ENCODE measurements at regions not wholly inside any gene's neighbourhood (a gene's known extent, or its start where the extent isn't known, plus 50 kb on each side); places are given as distances from the start of the nearest gene placed in this dataset.
"Not testable (repeated sequence)": the region's sequence is repeated elsewhere in the genome, so short reads cannot be mapped to it uniquely, and the experiment has no call there.

- H3K4me1 ChIP-seq (replicated peaks in 1 of 2); H3K27ac ChIP-seq; H3K4me3 ChIP-seq; ATAC-seq (replicated peaks in 6 of 8): not testable (repeated sequence)
- 60% methylated on average over 1 of the region's 3 CpGs; no CpG with 5 or more reads in 9 of the 10 experiments for WGBS, 10 experiments
- in situ Hi-C loops (cut with MboI; ENCODE audit: low pct_unique_long_range_greater_than_20kb in 2 of 9, low sequenced_read_pairs in 9 of 9, unreplicated experiment in 9 of 9), result loop anchor here in 1 of 9 experiments (25.0 kb wide), 1 partner anchor 125 kb away; no protein-coding TSS in a partner anchor
These were observed 72.1 kb downstream of the ELAPOR2 start for GRCh38 chr7:86987358-86987757.

- ATAC-seq (replicated peaks in 6 of 8); H3K27ac ChIP-seq; H3K4me3 ChIP-seq; H3K4me1 ChIP-seq (replicated peaks in 1 of 2): not testable (repeated sequence)
- in situ Hi-C loops (cut with MboI; ENCODE audit: low pct_unique_long_range_greater_than_20kb in 2 of 9, low sequenced_read_pairs in 9 of 9, unreplicated experiment in 9 of 9), result loop anchor here in 1 of 9 experiments (25.0 kb wide), 1 partner anchor 127 kb away; no protein-coding TSS in a partner anchor
- WGBS, 10 experiments, result 17 to 100% (median 90%) methylated on average over 1 to 3 of the region's 3 CpGs; no CpG with 5 or more reads in 4 of the 10 experiments
These were observed 74.1 kb downstream of the ELAPOR2 start for GRCh38 chr7:86985342-86985741.

- in situ Hi-C loops (cut with MboI; ENCODE audit: low pct_unique_long_range_greater_than_20kb in 2 of 9, low sequenced_read_pairs in 9 of 9, unreplicated experiment in 9 of 9), result loop anchor here in 1 of 9 experiments (25.0 kb wide), 1 partner anchor 129 kb away; no protein-coding TSS in a partner anchor
- not testable (repeated sequence) for H3K4me1 ChIP-seq (replicated peaks in 1 of 2); ATAC-seq (replicated peaks in 6 of 8); H3K27ac ChIP-seq; H3K4me3 ChIP-seq
- WGBS, 10 experiments, result no CpG with 5 or more reads among the region's 1 CpG
These were observed 75.8 kb downstream of the ELAPOR2 start for GRCh38 chr7:86983654-86984053.

GRCh38 chr7:86981937-86982336 is 77.5 kb downstream of the ELAPOR2 start:
- not testable (repeated sequence) for H3K4me3 ChIP-seq; H3K27ac ChIP-seq; H3K4me1 ChIP-seq (replicated peaks in 1 of 2); ATAC-seq (replicated peaks in 6 of 8)
- 20 to 100% (median 97%) methylated on average over 2 to 8 of the region's 9 CpGs; no CpG with 5 or more reads in 6 of the 10 experiments for WGBS, 10 experiments
- in situ Hi-C loops (cut with MboI; ENCODE audit: low pct_unique_long_range_greater_than_20kb in 2 of 9, low sequenced_read_pairs in 9 of 9, unreplicated experiment in 9 of 9), result loop anchor here in 1 of 9 experiments (25.0 kb wide), 1 partner anchor 130 kb away; no protein-coding TSS in a partner anchor

- H3K27ac ChIP-seq, result no peak overlapping the region
- 33 to 100% (median 69%) methylated on average over 1 to 2 of the region's 2 CpGs; no CpG with 5 or more reads in 1 of the 10 experiments for WGBS, 10 experiments
- H3K4me3 ChIP-seq, result no peak overlapping the region
- H3K4me1 ChIP-seq (replicated peaks in 1 of 2), result no peaks in the 10 kb centered on the region
- in situ Hi-C loops (cut with MboI; ENCODE audit: low pct_unique_long_range_greater_than_20kb in 2 of 9, low sequenced_read_pairs in 9 of 9, unreplicated experiment in 9 of 9), result loop anchor here in 1 of 9 experiments (25.0 kb wide), 1 partner anchor 131 kb away; no protein-coding TSS in a partner anchor
- ATAC-seq (replicated peaks in 6 of 8), result no peak
These were observed 78.3 kb downstream of the ELAPOR2 start for GRCh38 chr7:86981127-86981526.

- 36 to 100% (median 88%) methylated on average over 1 to 3 of the region's 3 CpGs; no CpG with 5 or more reads in 2 of the 10 experiments for WGBS, 10 experiments
- no peak for ATAC-seq (replicated peaks in 6 of 8)
- Histone ChIP-seq H3K27ac (no peak overlapping the region), H3K4me1 (replicated peaks in 1 of 2) (no peaks in the 10 kb centered on the region), H3K4me3 (no peak overlapping the region)
- in situ Hi-C loops (cut with MboI; ENCODE audit: low pct_unique_long_range_greater_than_20kb in 2 of 9, low sequenced_read_pairs in 9 of 9, unreplicated experiment in 9 of 9), result loop anchor here in 1 of 9 experiments (25.0 kb wide), 1 partner anchor 132 kb away; no protein-coding TSS in a partner anchor
These were observed 79.2 kb downstream of the ELAPOR2 start for GRCh38 chr7:86980223-86980622.

GRCh38 chr7:86978808-86979506 is 80.5 kb downstream of the ELAPOR2 start:
- no peak for ATAC-seq (replicated peaks in 6 of 8)
- in situ Hi-C loops (cut with MboI; ENCODE audit: low pct_unique_long_range_greater_than_20kb in 2 of 9, low sequenced_read_pairs in 9 of 9, unreplicated experiment in 9 of 9), result loop anchor here in 1 of 9 experiments (25.0 kb wide), 1 partner anchor 133 kb away; no protein-coding TSS in a partner anchor
- no peaks in the 10 kb centered on the region for H3K4me1 ChIP-seq (replicated peaks in 1 of 2)
- WGBS, 10 experiments, result 9 to 100% (median 78%) methylated on average over 1 to 3 of the region's 3 CpGs
- no peak overlapping the region for H3K27ac ChIP-seq
- no peak overlapping the region for H3K4me3 ChIP-seq

- no peaks in the 10 kb centered on the region for H3K4me1 ChIP-seq (replicated peaks in 1 of 2)
- in situ Hi-C loops (cut with MboI; ENCODE audit: low pct_unique_long_range_greater_than_20kb in 2 of 9, low sequenced_read_pairs in 9 of 9, unreplicated experiment in 9 of 9), result loop anchor here in 1 of 9 experiments (25.0 kb wide), 1 partner anchor 135 kb away; no protein-coding TSS in a partner anchor
- no peak overlapping the region for H3K27ac ChIP-seq
- ATAC-seq (replicated peaks in 6 of 8), result no peak
- H3K4me3 ChIP-seq, result no peak overlapping the region
- WGBS, 10 experiments, result 31 to 100% (median 95%) methylated on average over 1 to 3 of the region's 3 CpGs; no CpG with 5 or more reads in 2 of the 10 experiments
These were observed 82.5 kb downstream of the ELAPOR2 start for GRCh38 chr7:86976958-86977357.

- Histone ChIP-seq H3K4me3 (no peak overlapping the region), H3K4me1 (replicated peaks in 1 of 2) (no peaks in the 10 kb centered on the region), H3K27ac (no peak overlapping the region)
- in situ Hi-C loops (cut with MboI; ENCODE audit: low pct_unique_long_range_greater_than_20kb in 2 of 9, low sequenced_read_pairs in 9 of 9, unreplicated experiment in 9 of 9), result loop anchor here in 1 of 9 experiments (25.0 kb wide), 1 partner anchor 136 kb away; no protein-coding TSS in a partner anchor
- 0 to 90% (median 60%) methylated on average over 1 of the region's 1 CpG; no CpG with 5 or more reads in 2 of the 10 experiments for WGBS, 10 experiments
- no peak for ATAC-seq (replicated peaks in 6 of 8)
These were observed 83.5 kb downstream of the ELAPOR2 start for GRCh38 chr7:86975914-86976313.

- H3K4me3 ChIP-seq, result no peak overlapping the region
- in situ Hi-C loops (cut with MboI; ENCODE audit: low pct_unique_long_range_greater_than_20kb in 2 of 9, low sequenced_read_pairs in 9 of 9, unreplicated experiment in 9 of 9), result loop anchor here in 1 of 9 experiments (25.0 kb wide), 1 partner anchor 137 kb away; no protein-coding TSS in a partner anchor
- 40 to 100% (median 100%) methylated on average over 1 of the region's 1 CpG; no CpG with 5 or more reads in 2 of the 10 experiments for WGBS, 10 experiments
- H3K27ac ChIP-seq, result no peak overlapping the region
- no peak for ATAC-seq (replicated peaks in 6 of 8)
- H3K4me1 ChIP-seq (replicated peaks in 1 of 2), result no peaks in the 10 kb centered on the region
These were observed 84.0 kb downstream of the ELAPOR2 start for GRCh38 chr7:86975449-86975848.

GRCh38 chr7:86972072-86972471 is 87.4 kb downstream of the ELAPOR2 start:
- ATAC-seq (replicated peaks in 6 of 8), result no peak
- no peak overlapping the region for H3K4me3 ChIP-seq
- H3K27ac ChIP-seq, result no peak overlapping the region
- in situ Hi-C loops (cut with MboI; ENCODE audit: low pct_unique_long_range_greater_than_20kb in 2 of 9, low sequenced_read_pairs in 9 of 9, unreplicated experiment in 9 of 9), result no loop called here
- WGBS, 10 experiments, result 77 to 93% (median 83%) methylated on average over 1 to 2 of the region's 2 CpGs; no CpG with 5 or more reads in 4 of the 10 experiments
- no peaks in the 10 kb centered on the region for H3K4me1 ChIP-seq (replicated peaks in 1 of 2)

- no peak for ATAC-seq (replicated peaks in 6 of 8)
- in situ Hi-C loops (cut with MboI; ENCODE audit: low pct_unique_long_range_greater_than_20kb in 2 of 9, low sequenced_read_pairs in 9 of 9, unreplicated experiment in 9 of 9), result no loop called here
- H3K27ac ChIP-seq, result no peak overlapping the region
These were observed 88.5 kb downstream of the ELAPOR2 start for GRCh38 chr7:86970986-86971385.

GRCh38 chr7:86970547-86970946 is 88.9 kb downstream of the ELAPOR2 start:
- in situ Hi-C loops (cut with MboI; ENCODE audit: low pct_unique_long_range_greater_than_20kb in 2 of 9, low sequenced_read_pairs in 9 of 9, unreplicated experiment in 9 of 9), result no loop called here
- Histone ChIP-seq H3K4me3 (no peak overlapping the region), H3K4me1 (replicated peaks in 1 of 2) (peaks cover 0 to 3% of the 10 kb centered on the region in 2 donors), H3K27ac (no peak overlapping the region)
- ATAC-seq (replicated peaks in 6 of 8), result no peak
- WGBS, 10 experiments, result 0 to 100% (median 75%) methylated on average over 1 of the region's 1 CpG; no CpG with 5 or more reads in 3 of the 10 experiments

More at GRCh38 chr7:86970986-86971385, 88.5 kb downstream of the ELAPOR2 start:
- H3K4me3 ChIP-seq, result no peak overlapping the region
- 32 to 100% (median 95%) methylated on average over 1 to 2 of the region's 2 CpGs; no CpG with 5 or more reads in 1 of the 10 experiments for WGBS, 10 experiments
- H3K4me1 ChIP-seq (replicated peaks in 1 of 2), result no peaks in the 10 kb centered on the region
